ENCODE measurements at regions not wholly inside any gene's neighbourhood (a gene's known extent, or its start where the extent isn't known, plus 50 kb on each side); places are given as distances from the start of the nearest gene placed in this dataset.

- FAIRE-seq: no peak
Measured at GRCh38 chr9:90009447-90009846, 404.6 kb downstream of the GADD45G start.

- no peak for FAIRE-seq
Measured at GRCh38 chr9:90010793-90011192, 406.0 kb downstream of the GADD45G start.

GRCh38 chr9:90012949-90013348 is 408.1 kb downstream of the GADD45G start:
- FAIRE-seq: no peak

- no peak for FAIRE-seq
Measured at GRCh38 chr9:90013778-90014177, 409.0 kb downstream of the GADD45G start.

GRCh38 chr9:90014421-90014820 is 409.6 kb downstream of the GADD45G start:
- no peak for FAIRE-seq

GRCh38 chr9:90016272-90016671 is 411.5 kb downstream of the GADD45G start:
- no peak for FAIRE-seq

GRCh38 chr9:90017679-90018078 is 412.9 kb downstream of the GADD45G start:
- no peak for FAIRE-seq

- FAIRE-seq: no peak
Measured at GRCh38 chr9:90018688-90019087, 413.9 kb downstream of the GADD45G start.

- FAIRE-seq: no peak
Measured at GRCh38 chr9:90019626-90020025, 414.8 kb downstream of the GADD45G start.

GRCh38 chr9:90020276-90020871 is 415.6 kb downstream of the GADD45G start:
- FAIRE-seq: no peak

- FAIRE-seq: no peak
Measured at GRCh38 chr9:90021216-90021906, 416.5 kb downstream of the GADD45G start.

GRCh38 chr9:90022474-90022873 is 417.7 kb downstream of the GADD45G start:
- no peak for FAIRE-seq

GRCh38 chr9:90023861-90024260 is 419.0 kb downstream of the GADD45G start:
- FAIRE-seq: no peak

- no peak for FAIRE-seq
Measured at GRCh38 chr9:90024409-90024808, 419.6 kb downstream of the GADD45G start.

- FAIRE-seq: no peak
Measured at GRCh38 chr9:90024823-90025222, 420.0 kb downstream of the GADD45G start.

GRCh38 chr9:90025816-90026215 is 421.0 kb downstream of the GADD45G start:
- FAIRE-seq: no peak

GRCh38 chr9:90027296-90027790 is 422.5 kb downstream of the GADD45G start:
- no peak for FAIRE-seq

GRCh38 chr9:90029386-90029785 is 424.6 kb downstream of the GADD45G start:
- no peak for FAIRE-seq

- no peak for FAIRE-seq
Measured at GRCh38 chr9:90029996-90030395, 425.2 kb downstream of the GADD45G start.

GRCh38 chr9:90032296-90033027 is 427.6 kb downstream of the GADD45G start:
- FAIRE-seq: no peak

GRCh38 chr9:90033028-90033650 is 428.3 kb downstream of the GADD45G start:
- no peak for FAIRE-seq

GRCh38 chr9:90034071-90034470 is 429.3 kb downstream of the GADD45G start:
- FAIRE-seq: no peak

- FAIRE-seq: no peak
Measured at GRCh38 chr9:90035471-90035870, 430.7 kb downstream of the GADD45G start.
